Trophoblast cell (in vitro differentiated cells and primary cell): ENCODE measurements at regions not wholly inside any gene's neighbourhood (a gene's known extent, or its start where the extent isn't known, plus 50 kb on each side); places are given as distances from the start of the nearest gene placed in this dataset.

Experiments
- DNase-seq, 2 donors: peaks; one replicate each; pipeline ENCODE4 v3.0.0-alpha.2; 2016
- H2AFZ ChIP-seq: 2 replicates; pipeline ENCODE4 v1.6.1; 2013; ENCODE audit warnings: low read length, moderate library complexity, mild to moderate bottlenecking; ENCODE audit not compliant: insufficient read depth, poor library complexity
- H2AK5ac ChIP-seq: 2 replicates; pipeline ENCODE4 v1.6.1; 2013; ENCODE audit warnings: mild to moderate bottlenecking, low read length
- H2BK120ac ChIP-seq: 2 replicates; pipeline ENCODE4 v1.6.1; 2013; ENCODE audit warnings: low read length, mild to moderate bottlenecking, moderate library complexity; ENCODE audit not compliant: insufficient read depth, poor library complexity
- H2BK12ac ChIP-seq: 2 replicates; pipeline ENCODE4 v1.6.1; 2013; ENCODE audit warnings: mild to moderate bottlenecking, low read length, moderate library complexity
- H2BK5ac ChIP-seq: 2 replicates; pipeline ENCODE4 v1.6.1; 2013; ENCODE audit warnings: low read length, low read depth, moderate library complexity, mild to moderate bottlenecking; ENCODE audit not compliant: poor library complexity
- H3K14ac ChIP-seq: 2 replicates; pipeline ENCODE4 v1.6.1; 2013; ENCODE audit warnings: mild to moderate bottlenecking, low read length
- H3K18ac ChIP-seq: 2 replicates; pipeline ENCODE4 v1.6.1; 2013; ENCODE audit warnings: mild to moderate bottlenecking, low read length
- H3K23ac ChIP-seq: 2 replicates; pipeline ENCODE4 v1.6.1; 2013; ENCODE audit warnings: low read length
- H3K27ac ChIP-seq: 2 replicates; pipeline ENCODE4 v1.5.1; 2013; ENCODE audit warnings: low read depth, mild to moderate bottlenecking, inconsistent platforms, low read length, moderate library complexity
- H3K27me3 ChIP-seq: 2 replicates; pipeline ENCODE4 v1.6.1; 2013; ENCODE audit warnings: inconsistent platforms, mild to moderate bottlenecking, low read length, moderate library complexity; ENCODE audit not compliant: insufficient read depth
- H3K36me3 ChIP-seq, 2 experiments: 1 replicate in 1 of 2; 2 replicates in 1 of 2; pipeline ENCODE4 v1.6.1; 2013; ENCODE audit warnings: low read length in 2 of 2, mild to moderate bottlenecking in 2 of 2, moderate library complexity in 1 of 2; ENCODE audit not compliant: insufficient read depth in 2 of 2, control insufficient read depth in 1 of 2
- H3K4ac ChIP-seq: 2 replicates; pipeline ENCODE4 v1.6.1; 2013; ENCODE audit warnings: low read depth, mild to moderate bottlenecking, low read length, moderate library complexity
- H3K4me1 ChIP-seq, 2 experiments: 1 replicate in 1 of 2; 2 replicates in 1 of 2; pipeline ENCODE4 v1.6.1; 2013; ENCODE audit warnings: low read length in 2 of 2, mild to moderate bottlenecking in 2 of 2, moderate library complexity in 1 of 2; ENCODE audit not compliant: insufficient read depth in 2 of 2, control insufficient read depth in 1 of 2
- H3K4me2 ChIP-seq: 2 replicates; pipeline ENCODE4 v1.6.1; 2013; ENCODE audit warnings: inconsistent platforms, mild to moderate bottlenecking, low read length, moderate library complexity
- H3K4me3 ChIP-seq: 2 replicates; pipeline ENCODE4 v1.5.1; 2013; ENCODE audit warnings: mild to moderate bottlenecking, low read depth, low read length, inconsistent platforms
- H3K79me1 ChIP-seq: one replicate; pipeline ENCODE4 v1.6.1; 2013; ENCODE audit warnings: low read length
- H3K79me2 ChIP-seq: 2 replicates; pipeline ENCODE4 v1.6.1; 2013; ENCODE audit warnings: low read length, mild to moderate bottlenecking; ENCODE audit not compliant: control insufficient read depth, insufficient read depth, poor library complexity
- H3K9ac ChIP-seq: 2 replicates; pipeline ENCODE4 v1.6.1; 2013; ENCODE audit warnings: mild to moderate bottlenecking, low read length
- H3K9me3 ChIP-seq: 2 replicates; pipeline ENCODE4 v1.6.1; 2013; ENCODE audit warnings: low read depth, mild to moderate bottlenecking, control low read depth, inconsistent platforms, low read length; ENCODE audit not compliant: insufficient read depth
- H4K12ac ChIP-seq: 2 replicates; pipeline ENCODE4 v1.6.1; 2013; ENCODE audit warnings: low read depth, mild to moderate bottlenecking, low read length, moderate library complexity
- H4K8ac ChIP-seq: 2 replicates; pipeline ENCODE4 v1.6.1; 2013; ENCODE audit warnings: low read depth, mild to moderate bottlenecking, low read length, moderate library complexity
- H4K91ac ChIP-seq: one replicate; pipeline ENCODE4 v1.6.1; 2013; ENCODE audit warnings: low read depth, mild to moderate bottlenecking, low read length, moderate library complexity
- WGBS: extraction: QIAGEN DNeasy Blood & Tissue Kit; methylation state at CpG from one replicate; pipeline ENCODE4 v1.1.7; 2013; ENCODE audit warnings: missing lambda C conversion rate; ENCODE audit not compliant: insufficient read length, insufficient coverage; ENCODE audit errors: extremely low coverage; 5-methylcytosine and 5-hydroxymethylcytosine counted together

DNA sequence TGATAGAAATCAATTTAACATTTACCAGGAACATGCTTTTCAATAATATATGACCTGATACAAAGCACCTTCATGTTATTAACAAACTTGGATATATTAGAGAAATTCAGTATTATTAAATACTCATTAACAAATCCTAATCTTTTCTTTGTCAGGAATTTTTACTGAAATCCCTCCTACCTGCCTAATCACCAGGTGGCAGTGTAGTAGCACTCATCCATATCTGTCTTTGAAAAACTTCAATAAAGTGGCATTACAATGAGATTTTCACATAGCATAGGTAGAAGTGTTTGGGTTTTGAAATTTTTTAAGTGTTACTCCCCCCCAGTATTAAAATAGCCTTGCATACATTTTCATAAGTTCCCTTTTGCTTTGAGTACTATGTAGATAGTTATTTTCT, 1246.6 kb upstream of the LRRN3 start:
- Histone ChIP-seq H3K14ac (no peak overlapping the region), H3K18ac (no peak overlapping the region), H3K79me1 (no peaks in the 10 kb centered on the region), H3K23ac (no peak overlapping the region), H3K36me3 (no peaks in the 10 kb centered on the region), H3K27me3 (no peaks in the 10 kb centered on the region), H2BK5ac (no peak overlapping the region), H3K4me1 (no peaks in the 10 kb centered on the region), H4K12ac (no peak overlapping the region), H3K4me2 (no peak overlapping the region), H3K4ac (no peak overlapping the region), H3K4me3 (no peak overlapping the region), H2AFZ (no peak overlapping the region), H3K79me2 (no peaks in the 10 kb centered on the region), H2BK120ac (no peak overlapping the region), H3K9me3 (no peaks in the 10 kb centered on the region), H4K91ac (no peak overlapping the region), H3K27ac (no peak overlapping the region), H2AK5ac (no peak overlapping the region), H3K9ac (no peak overlapping the region), H2BK12ac (no peak overlapping the region), H4K8ac (no peak overlapping the region)
- DNase-seq, result peak; percentile 1 to 43

DNA sequence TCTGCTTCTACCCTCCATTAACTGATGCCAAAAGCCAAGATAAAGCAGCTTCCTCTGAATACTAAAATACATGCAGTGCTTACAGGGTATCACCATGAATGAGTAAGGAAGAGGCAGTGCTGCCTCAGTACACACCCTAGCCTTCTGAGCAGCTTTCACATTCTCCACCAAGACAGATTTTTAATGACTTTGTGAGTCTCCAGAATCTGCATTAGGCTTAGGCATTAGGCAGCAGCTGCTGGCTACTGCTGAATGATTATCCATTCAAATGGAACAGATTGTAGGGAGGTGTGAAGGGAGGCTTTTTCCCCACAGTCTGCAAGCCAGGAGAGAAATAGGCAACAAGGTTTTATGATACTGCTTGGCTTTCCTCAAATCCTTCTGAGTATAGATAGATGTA, 1226.7 kb upstream of the LRRN3 start:
- no peak overlapping the region for H4K8ac ChIP-seq
- no peak overlapping the region for H2BK12ac ChIP-seq
- H3K4me2 ChIP-seq, result no peak overlapping the region
- H4K12ac ChIP-seq, result no peak overlapping the region
- no peak overlapping the region for H3K14ac ChIP-seq
- no peak overlapping the region for H4K91ac ChIP-seq
- no peaks in the 10 kb centered on the region for H3K27me3 ChIP-seq
- no peaks in the 10 kb centered on the region for H3K9me3 ChIP-seq
- no peak overlapping the region for H2AFZ ChIP-seq
- H2AK5ac ChIP-seq, result no peak overlapping the region
- H3K23ac ChIP-seq, result no peak overlapping the region
- no peak for DNase-seq
- H3K4ac ChIP-seq, result no peak overlapping the region
- no peaks in the 10 kb centered on the region for H3K79me1 ChIP-seq
- H3K27ac ChIP-seq, result no peak overlapping the region
- H3K9ac ChIP-seq, result no peak overlapping the region
- no peaks in the 10 kb centered on the region for H3K36me3 ChIP-seq
- H2BK120ac ChIP-seq, result no peak overlapping the region
- H3K79me2 ChIP-seq, result no peaks in the 10 kb centered on the region
- no peak overlapping the region for H3K18ac ChIP-seq
- no peak overlapping the region for H2BK5ac ChIP-seq
- H3K4me3 ChIP-seq, result no peak overlapping the region
- no peaks in the 10 kb centered on the region for H3K4me1 ChIP-seq

DNA sequence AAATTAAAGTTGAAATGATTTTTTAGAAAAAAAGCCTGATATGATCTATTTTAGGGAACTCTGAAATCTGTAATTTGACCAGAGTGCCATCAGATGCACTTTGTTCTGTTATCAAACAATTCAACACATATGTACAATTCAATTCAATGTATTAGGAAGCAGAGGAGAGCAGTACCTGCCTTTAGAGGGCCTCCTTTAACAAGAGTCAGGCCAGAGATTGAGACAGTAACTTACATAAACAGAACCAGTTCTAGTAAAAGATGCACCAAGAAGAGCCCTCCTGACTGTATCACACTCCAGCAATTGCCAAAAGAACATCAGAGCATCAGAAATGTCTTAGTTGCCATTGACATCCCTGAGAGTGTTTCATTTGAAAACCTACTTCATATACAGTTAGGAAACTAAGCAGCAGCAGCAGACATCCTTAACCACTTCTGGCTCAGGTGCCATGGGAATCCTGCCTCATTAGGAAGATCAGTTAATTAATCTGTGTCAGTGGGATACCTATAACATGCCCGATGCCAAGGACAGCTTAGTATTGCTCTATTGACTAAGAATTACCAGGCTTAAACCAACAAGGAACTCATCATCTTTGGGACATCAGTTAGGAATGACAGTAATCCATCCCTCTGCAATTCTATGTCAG, 1222.6 kb upstream of the LRRN3 start:
- Histone ChIP-seq H3K79me2 (no peaks in the 10 kb centered on the region), H3K4me3 (no peak overlapping the region), H3K27me3 (no peaks in the 10 kb centered on the region), H2BK120ac (no peak overlapping the region), H3K23ac (no peak overlapping the region), H3K4me2 (no peak overlapping the region), H3K4me1 (no peaks in the 10 kb centered on the region), H3K79me1 (no peaks in the 10 kb centered on the region), H2BK12ac (no peak overlapping the region), H3K36me3 (no peaks in the 10 kb centered on the region), H2BK5ac (no peak overlapping the region), H2AK5ac (no peak overlapping the region), H2AFZ (no peak overlapping the region), H3K27ac (no peak overlapping the region), H3K14ac (no peak overlapping the region), H3K4ac (no peak overlapping the region), H4K8ac (no peak overlapping the region), H4K91ac (no peak overlapping the region), H3K9me3 (no peaks in the 10 kb centered on the region), H3K18ac (no peak overlapping the region), H3K9ac (no peak overlapping the region), H4K12ac (no peak overlapping the region)
- DNase-seq, result no peak
- WGBS, result no CpG with 5 or more reads among the region's 1 CpG

DNA sequence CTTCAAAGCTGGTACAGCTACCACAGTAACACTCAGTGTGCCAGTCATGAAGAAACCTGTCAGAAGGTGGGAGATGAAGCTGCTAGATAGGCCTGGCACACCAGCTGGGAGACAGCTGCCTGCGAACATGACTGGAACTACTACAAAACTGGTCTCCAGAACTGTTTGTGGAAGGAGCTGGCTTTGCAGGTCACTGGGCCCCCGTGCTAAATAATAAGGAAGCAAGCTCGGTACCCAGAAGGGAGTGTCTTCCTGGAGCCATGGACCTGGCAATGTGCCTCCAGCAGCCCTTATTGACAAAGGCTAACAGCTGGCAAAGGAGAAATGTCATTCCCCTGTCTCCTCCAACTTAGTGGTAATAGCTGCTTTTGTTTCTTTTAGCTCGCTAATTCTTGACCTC, 1217.6 kb upstream of the LRRN3 start:
- H2AK5ac ChIP-seq, result no peak overlapping the region
- H3K27me3 ChIP-seq, result no peaks in the 10 kb centered on the region
- no CpG with 5 or more reads among the region's 4 CpGs for WGBS
- no peak for DNase-seq
- H3K79me2 ChIP-seq, result no peaks in the 10 kb centered on the region
- H3K79me1 ChIP-seq, result no peaks in the 10 kb centered on the region
- H3K4me3 ChIP-seq, result no peak overlapping the region
- no peak overlapping the region for H3K4ac ChIP-seq
- no peak overlapping the region for H2BK5ac ChIP-seq
- no peak overlapping the region for H3K14ac ChIP-seq
- H2AFZ ChIP-seq, result no peak overlapping the region
- no peak overlapping the region for H4K91ac ChIP-seq
- H3K4me1 ChIP-seq, result no peaks in the 10 kb centered on the region
- H3K27ac ChIP-seq, result no peak overlapping the region
- no peak overlapping the region for H2BK120ac ChIP-seq
- no peak overlapping the region for H3K4me2 ChIP-seq
- no peak overlapping the region for H3K9ac ChIP-seq
- no peaks in the 10 kb centered on the region for H3K9me3 ChIP-seq
- no peak overlapping the region for H4K8ac ChIP-seq
- H2BK12ac ChIP-seq, result no peak overlapping the region
- no peak overlapping the region for H3K18ac ChIP-seq
- no peak overlapping the region for H4K12ac ChIP-seq
- no peak overlapping the region for H3K23ac ChIP-seq
- no peaks in the 10 kb centered on the region for H3K36me3 ChIP-seq
